ENCODE measurements at regions not wholly inside any gene's neighbourhood (a gene's known extent, or its start where the extent isn't known, plus 50 kb on each side); places are given as distances from the start of the nearest gene placed in this dataset.

DNA sequence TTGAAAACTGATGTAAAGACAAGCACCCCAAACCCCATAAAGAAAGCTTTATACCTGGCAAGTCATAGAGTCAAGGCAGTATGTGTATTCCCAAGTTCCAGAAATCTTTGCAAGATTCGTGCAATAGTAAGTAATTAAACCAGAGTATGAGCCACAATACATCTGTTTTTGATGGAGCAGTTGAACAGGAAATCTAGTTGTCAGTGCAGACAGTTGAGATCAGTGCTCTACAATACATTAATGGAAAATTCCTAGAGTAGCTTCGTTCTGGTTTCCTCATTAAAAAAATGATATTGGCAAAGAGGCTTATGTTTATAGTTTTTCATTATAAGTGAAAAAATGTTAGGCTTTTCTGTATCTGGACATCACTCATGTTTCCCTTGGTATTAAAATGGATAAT, 575.3 kb downstream of the TRIML1 start:
- peak overlapping the region; percentile 65 for H2BK5ac ChIP-seq (ENCODE audit: low read depth, low read length, poor library complexity, severe bottlenecking)
- H3K14ac ChIP-seq (replicated peaks; ENCODE audit: low read depth, low read length) = no peak overlapping the region
- no peak overlapping the region for H2AK5ac ChIP-seq (ENCODE audit: low read depth, low read length)
- H3K23ac ChIP-seq (ENCODE audit: low read depth, low read length) = no peak overlapping the region
- no peak overlapping the region for H4K5ac ChIP-seq (ENCODE audit: low read depth, low read length)
- no peaks in the 10 kb centered on the region for H3K9me1 ChIP-seq (ENCODE audit: insufficient read depth, low read length)
- H4K8ac ChIP-seq (ENCODE audit: low read depth in 2 of 2, low read length in 2 of 2) = no peak overlapping the region
- no peaks in the 10 kb centered on the region for H3K9me3 ChIP-seq (ENCODE audit: control insufficient read depth, insufficient read depth, low read length)
- peaks cover 2% of the 10 kb centered on the region; the same call in 1 of the 2 replicates for H3K4me1 ChIP-seq (ENCODE audit: control insufficient read depth, insufficient read depth, low read length)
- no peaks in the 10 kb centered on the region for H4K20me1 ChIP-seq (ENCODE audit: insufficient read depth, low read length)
- in situ Hi-C loops (cut with MboI; ENCODE audit: low sequenced_read_pairs) (no loop called here), intact Hi-C loops (cut with micrococcal nuclease) (no loop called here), dilution Hi-C loops (cut with HindIII; ENCODE audit: low sequenced_read_pairs, unreplicated experiment) (no loop called here)
- H3K36me3 ChIP-seq (ENCODE audit: control insufficient read depth, insufficient read depth, low read length) = no peaks in the 10 kb centered on the region
- ATAC-seq (ENCODE audit: low read depth) (no peak), DNase-seq (peak; percentile 23)
- no peak overlapping the region for H3K9ac ChIP-seq (ENCODE audit: low read depth, low read length)
- no peak overlapping the region for H2AFZ ChIP-seq (replicated peaks; ENCODE audit: low read length, poor library complexity)
- H3K4me2 ChIP-seq (ENCODE audit: low read depth, low read length) = peak overlapping the region; percentile 49; the same call in 1 of the 2 replicates
- H4K91ac ChIP-seq (ENCODE audit: insufficient read depth, low read depth, low read length) = no peak overlapping the region
- no peaks in the 10 kb centered on the region for H3K27me3 ChIP-seq (ENCODE audit: control insufficient read depth, insufficient read depth, low read length)
- BruUV-seq (replicated peaks) = no TSS peak
- H3K4ac ChIP-seq (ENCODE audit: low read depth, low read length) = no peak overlapping the region; the same call in 1 of the 2 replicates
- no peak overlapping the region for H3K4me3 ChIP-seq (ENCODE audit: insufficient read depth, low read depth, low read length)
- WGBS, 2 experiments (ENCODE audit: extremely low coverage in 2 of 2, insufficient read length in 1 of 2) = no CpG with 5 or more reads among the region's 2 CpGs
- no peak overlapping the region for H3K56ac ChIP-seq (ENCODE audit: extremely low read depth, insufficient read depth, low read length)
- TF ChIP-seq, protein P1, sequence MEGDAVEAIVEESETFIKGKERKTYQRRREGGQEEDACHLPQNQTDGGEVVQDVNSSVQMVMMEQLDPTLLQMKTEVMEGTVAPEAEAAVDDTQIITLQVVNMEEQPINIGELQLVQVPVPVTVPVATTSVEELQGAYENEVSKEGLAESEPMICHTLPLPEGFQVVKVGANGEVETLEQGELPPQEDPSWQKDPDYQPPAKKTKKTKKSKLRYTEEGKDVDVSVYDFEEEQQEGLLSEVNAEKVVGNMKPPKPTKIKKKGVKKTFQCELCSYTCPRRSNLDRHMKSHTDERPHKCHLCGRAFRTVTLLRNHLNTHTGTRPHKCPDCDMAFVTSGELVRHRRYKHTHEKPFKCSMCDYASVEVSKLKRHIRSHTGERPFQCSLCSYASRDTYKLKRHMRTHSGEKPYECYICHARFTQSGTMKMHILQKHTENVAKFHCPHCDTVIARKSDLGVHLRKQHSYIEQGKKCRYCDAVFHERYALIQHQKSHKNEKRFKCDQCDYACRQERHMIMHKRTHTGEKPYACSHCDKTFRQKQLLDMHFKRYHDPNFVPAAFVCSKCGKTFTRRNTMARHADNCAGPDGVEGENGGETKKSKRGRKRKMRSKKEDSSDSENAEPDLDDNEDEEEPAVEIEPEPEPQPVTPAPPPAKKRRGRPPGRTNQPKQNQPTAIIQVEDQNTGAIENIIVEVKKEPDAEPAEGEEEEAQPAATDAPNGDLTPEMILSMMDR (conservative IDR thresholded peaks at IDR 0.05; ENCODE audit: low read depth, low read length) = no peak
- TF ChIP-seq, protein P2, sequence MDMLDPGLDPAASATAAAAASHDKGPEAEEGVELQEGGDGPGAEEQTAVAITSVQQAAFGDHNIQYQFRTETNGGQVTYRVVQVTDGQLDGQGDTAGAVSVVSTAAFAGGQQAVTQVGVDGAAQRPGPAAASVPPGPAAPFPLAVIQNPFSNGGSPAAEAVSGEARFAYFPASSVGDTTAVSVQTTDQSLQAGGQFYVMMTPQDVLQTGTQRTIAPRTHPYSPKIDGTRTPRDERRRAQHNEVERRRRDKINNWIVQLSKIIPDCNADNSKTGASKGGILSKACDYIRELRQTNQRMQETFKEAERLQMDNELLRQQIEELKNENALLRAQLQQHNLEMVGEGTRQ (IDR thresholded peaks at IDR 0.05; ENCODE audit: low read depth, low read length) = no peak
- TF ChIP-seq CHD1 (IDR thresholded peaks at IDR 0.05; ENCODE audit: low read depth, low read length) (no peak), RAD21 (IDR thresholded peaks at IDR 0.05; ENCODE audit: low read length) (no peak), MAFK (IDR thresholded peaks at IDR 0.05; ENCODE audit: low read depth, low read length) (no peak), MXI1 (IDR thresholded peaks at IDR 0.05; ENCODE audit: borderline replicate concordance, low read depth, low read length) (no peak), RFX5 (IDR thresholded peaks at IDR 0.05; ENCODE audit: low read depth, low read length) (no peak), FOS (IDR thresholded peaks at IDR 0.05; ENCODE audit: low read depth, low read length) (no peak), RCOR1 (IDR thresholded peaks at IDR 0.05; ENCODE audit: insufficient replicate concordance, low read length) (no peak), BHLHE40 (IDR thresholded peaks at IDR 0.05; ENCODE audit: low read depth, low read length) (no peak)
- H2AK9ac ChIP-seq (replicated peaks; ENCODE audit: low read depth, low read length, poor library complexity) = no peak overlapping the region
- no peak overlapping the region for H2BK15ac ChIP-seq (ENCODE audit: low read depth, low read length)
- H3K79me1 ChIP-seq (ENCODE audit: low read depth in 1 of 2, low read length in 2 of 2) = no peaks in the 10 kb centered on the region
- H2BK20ac ChIP-seq (ENCODE audit: low read depth, low read length) = no peak overlapping the region; the same call in 1 of the 2 replicates
- no peak overlapping the region; the same call in 1 of the 2 replicates for H3K18ac ChIP-seq (ENCODE audit: low read depth, low read length)
- peak overlapping the region; percentile 26; the same call in 1 of the 2 replicates for H2BK120ac ChIP-seq (ENCODE audit: low read depth, low read length)
- no peak overlapping the region for H3K27ac ChIP-seq (ENCODE audit: insufficient read depth, low read length)
- POLR2A ChIA-PET (ENCODE audit: unreplicated experiment) = no interaction called here
- CTCF ChIA-PET = no interaction called here

Measured in IMR-90 (cell line).